Uterus (tissue), 2 donors: ENCODE measurements at regions not wholly inside any gene's neighbourhood (a gene's known extent, or its start where the extent isn't known, plus 50 kb on each side); places are given as distances from the start of the nearest gene placed in this dataset.

Source experiments
- CTCF ChIP-seq, 4 experiments: fragments of 200-600 bp in 2 of 4; fragments of 450-650 bp in 2 of 4; sonication (generic) in 2 of 4; IDR thresholded peaks; one replicate each; pipeline ENCODE4 v1.5.1; 2016 to 2019; ENCODE audit warnings: antibody characterized with exemption in 4 of 4, mild to moderate bottlenecking in 2 of 4, moderate library complexity in 1 of 4
- POLR2A ChIP-seq, 2 donors: fragments of 450-650 bp; IDR thresholded peaks; one replicate each; pipeline ENCODE4 v1.6.1; 2016; ENCODE audit warnings: antibody characterized with exemption in 2 of 2, mild to moderate bottlenecking in 1 of 2, moderate library complexity in 1 of 2

- TF ChIP-seq CTCF (IDR thresholded peaks at IDR 0.05) (no peak), POLR2A (IDR thresholded peaks at IDR 0.05) (no peak)
These were observed 692.5 kb upstream of the ADAMTS16 start for GRCh38 chr5:4447657-4448056.
